ENCODE measurements at regions not wholly inside any gene's neighbourhood (a gene's known extent, or its start where the extent isn't known, plus 50 kb on each side); places are given as distances from the start of the nearest gene placed in this dataset.
"Not testable (repeated sequence)": the region's sequence is repeated elsewhere in the genome, so short reads cannot be mapped to it uniquely, and the experiment has no call there.

GRCh38 chr1:222936042-222936441, 121.2 kb downstream of the DISP1 start:
- ATAC-seq (no peak), DNase-seq (no peak)
- intact Hi-C loops (cut with DNase I, micrococcal nuclease) = no loop called here

- ATAC-seq (no peak), DNase-seq (no peak)
- intact Hi-C loops (cut with DNase I, micrococcal nuclease) = no loop called here
These were observed 124.1 kb downstream of the DISP1 start for GRCh38 chr1:222938986-222939385.

GRCh38 chr1:222940095-222940494, 125.3 kb downstream of the DISP1 start:
- ATAC-seq = no peak
- no peak for DNase-seq
- intact Hi-C loops (cut with DNase I, micrococcal nuclease) = no loop called here

- DNase-seq = no peak
- ATAC-seq = no peak
- intact Hi-C loops (cut with DNase I, micrococcal nuclease) = no loop called here
These were observed 126.1 kb downstream of the DISP1 start for GRCh38 chr1:222940906-222941305.

- intact Hi-C loops (cut with DNase I, micrococcal nuclease) = no loop called here
- no peak for ATAC-seq
- no peak for DNase-seq
These were observed 126.6 kb downstream of the DISP1 start for GRCh38 chr1:222941425-222941824.

GRCh38 chr1:222946436-222946835, 131.6 kb downstream of the DISP1 start:
- intact Hi-C loops (cut with DNase I, micrococcal nuclease) = no loop called here
- DNase-seq (no peak), ATAC-seq (no peak)

- intact Hi-C loops (cut with DNase I, micrococcal nuclease) = no loop called here
- DNase-seq (no peak), ATAC-seq (no peak)
These were observed 133.2 kb downstream of the DISP1 start for GRCh38 chr1:222948079-222948478.

GRCh38 chr1:222950892-222951291, 136.1 kb downstream of the DISP1 start:
- DNase-seq (no peak), ATAC-seq (peak; percentile 86)

GRCh38 chr1:222953585-222953984, 138.7 kb downstream of the DISP1 start:
- no peak for DNase-seq
- intact Hi-C loops (cut with DNase I, micrococcal nuclease) = no loop called here
- ATAC-seq = no peak

More at GRCh38 chr1:222950892-222951291, 136.1 kb downstream of the DISP1 start:
- intact Hi-C loops (cut with DNase I, micrococcal nuclease) = no loop called here

GRCh38 chr1:222955964-222956363, 141.1 kb downstream of the DISP1 start:
- ATAC-seq (no peak), DNase-seq (no peak)
- intact Hi-C loops (cut with DNase I, micrococcal nuclease) = no loop called here

- ATAC-seq = no peak
- intact Hi-C loops (cut with DNase I, micrococcal nuclease) = no loop called here
- no peak for DNase-seq
These were observed 141.8 kb downstream of the DISP1 start for GRCh38 chr1:222956601-222957000.

GRCh38 chr1:222967466-222968240, 152.8 kb downstream of the DISP1 start:
- DNase-seq = no peak
- intact Hi-C loops (cut with DNase I, micrococcal nuclease) = no loop called here
- ATAC-seq = no peak

- intact Hi-C loops (cut with DNase I, micrococcal nuclease) = no loop called here
- ATAC-seq = no peak
These were observed 155.2 kb downstream of the DISP1 start for GRCh38 chr1:222970040-222970439.

GRCh38 chr1:222970711-222971110, 155.9 kb downstream of the DISP1 start:
- DNase-seq (no peak), ATAC-seq (no peak)
- intact Hi-C loops (cut with DNase I, micrococcal nuclease) = no loop called here

More at GRCh38 chr1:222970040-222970439, 155.2 kb downstream of the DISP1 start:
- no peak for DNase-seq

GRCh38 chr1:222971146-222971545, 156.3 kb downstream of the DISP1 start:
- intact Hi-C loops (cut with DNase I, micrococcal nuclease) = no loop called here
- no peak for ATAC-seq
- no peak for DNase-seq

- ATAC-seq (no peak), DNase-seq (no peak)
- intact Hi-C loops (cut with DNase I, micrococcal nuclease) = no loop called here
These were observed 158.7 kb downstream of the DISP1 start for GRCh38 chr1:222973561-222973960.

- intact Hi-C loops (cut with DNase I, micrococcal nuclease) = no loop called here
- no peak for ATAC-seq
These were observed 159.7 kb downstream of the DISP1 start for GRCh38 chr1:222974496-222974895.

GRCh38 chr1:222975472-222976122, 160.8 kb downstream of the DISP1 start:
- intact Hi-C loops (cut with DNase I, micrococcal nuclease) = no loop called here
- DNase-seq (no peak), ATAC-seq (no peak)

More at GRCh38 chr1:222974496-222974895, 159.7 kb downstream of the DISP1 start:
- DNase-seq = no peak

- intact Hi-C loops (cut with DNase I, micrococcal nuclease) = no loop called here
- ATAC-seq (no peak), DNase-seq (no peak)
These were observed 161.6 kb downstream of the DISP1 start for GRCh38 chr1:222976453-222976852.

GRCh38 chr1:222977294-222977693, 162.5 kb downstream of the DISP1 start:
- ATAC-seq; DNase-seq; intact Hi-C loops (cut with DNase I, micrococcal nuclease): not testable (repeated sequence)

All from left colon (tissue), 2 donors.